ENCODE measurements at regions not wholly inside any gene's neighbourhood (a gene's known extent, or its start where the extent isn't known, plus 50 kb on each side); places are given as distances from the start of the nearest gene placed in this dataset.

DNA sequence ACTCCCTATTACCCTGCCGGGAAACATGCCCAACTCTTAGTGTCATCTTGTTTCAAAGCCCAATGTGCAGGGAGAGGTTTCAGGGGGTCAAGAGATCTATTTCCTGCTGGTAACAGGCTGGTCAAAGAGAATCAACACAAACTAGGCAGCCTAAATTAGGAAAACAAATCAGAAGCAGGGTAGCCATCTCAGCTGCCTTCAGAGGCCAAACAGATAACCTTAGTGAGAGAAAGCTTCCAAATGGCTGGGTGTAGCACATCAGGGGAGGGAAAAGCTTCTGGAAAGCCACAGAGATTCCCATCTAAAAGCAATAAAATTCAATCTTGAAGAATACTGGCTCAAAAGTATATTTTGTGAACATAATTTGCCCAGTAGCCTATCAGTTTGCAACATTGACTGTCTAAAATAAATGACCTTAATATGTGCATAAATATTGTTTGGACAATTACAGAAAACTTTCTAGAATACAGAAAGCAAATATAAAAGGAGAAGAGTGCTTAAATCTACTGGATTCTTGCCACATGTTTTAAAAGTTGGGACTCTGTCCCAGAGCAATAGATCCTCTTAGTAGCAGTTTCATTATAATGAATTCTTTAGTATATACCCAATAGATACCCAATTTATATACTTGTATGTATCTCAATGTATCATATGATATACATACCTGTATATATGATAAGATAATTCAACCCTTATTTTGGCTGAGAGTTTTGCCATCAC is 371.9 kb upstream of the RARB start:
- DNase-seq = no peak

DNA sequence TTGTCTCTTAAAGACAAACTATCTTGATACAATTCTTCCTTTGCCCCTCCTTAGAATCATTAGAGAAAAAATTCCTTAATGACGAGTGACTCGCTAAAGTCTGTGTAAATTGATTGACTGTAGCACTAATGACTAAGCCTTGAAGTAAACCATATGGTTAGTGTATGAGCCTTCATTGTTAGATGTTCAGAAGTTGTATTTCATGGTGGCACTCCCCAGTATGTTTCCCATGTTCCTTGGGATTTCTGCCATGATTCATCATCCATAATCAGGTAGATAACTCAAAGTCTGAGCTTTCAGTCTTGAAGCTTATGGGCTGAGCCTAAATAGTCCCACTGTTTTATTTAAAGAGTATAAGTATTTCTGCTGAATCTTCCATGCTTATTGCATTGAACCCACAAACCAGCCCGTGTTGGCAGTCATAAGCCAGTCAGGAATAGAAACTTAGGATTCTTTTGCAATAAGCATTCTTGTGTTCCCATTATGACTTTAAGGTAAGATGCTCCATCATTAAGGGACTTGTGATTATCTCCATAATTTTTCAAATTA is 371.2 kb upstream of the RARB start:
- no peak for DNase-seq

DNA sequence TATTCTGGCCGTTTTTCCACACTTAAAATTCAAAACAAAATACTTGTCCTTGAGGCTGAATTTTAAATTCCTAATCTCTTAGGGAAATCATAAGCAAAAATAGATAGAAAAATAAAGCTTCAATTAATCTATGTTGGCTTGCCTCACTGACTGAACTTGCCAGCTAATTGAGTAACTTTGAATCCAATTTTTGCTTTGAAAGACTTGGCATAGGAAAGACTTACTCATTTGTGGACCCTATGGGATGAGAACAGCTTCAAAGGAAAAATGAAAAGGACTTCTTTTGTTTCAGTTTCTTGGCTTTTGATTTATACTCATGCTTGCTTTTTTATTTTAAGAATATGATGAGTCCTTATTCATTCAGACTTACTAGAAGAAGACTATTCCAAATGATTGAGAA is 370.7 kb upstream of the RARB start:
- no peak for DNase-seq

DNA sequence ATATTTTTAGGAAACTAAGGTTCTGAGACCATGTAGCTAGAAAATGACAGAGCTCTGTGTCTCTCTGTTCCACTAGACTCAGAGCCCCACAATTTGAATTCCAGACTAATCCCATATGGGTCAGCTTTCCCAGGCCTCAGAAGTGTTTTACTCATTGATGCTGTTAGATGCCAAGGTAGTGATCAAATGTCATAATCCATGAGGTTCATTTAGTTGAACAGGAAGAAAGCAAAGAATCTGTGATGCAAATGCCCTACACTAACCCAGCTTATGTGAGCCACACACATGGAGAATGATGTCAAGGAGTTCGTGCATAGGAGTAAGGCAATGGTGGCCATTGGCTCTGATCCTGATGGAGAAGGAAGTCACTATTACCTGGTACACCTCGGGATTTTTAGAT is 363.4 kb upstream of the RARB start:
- DNase-seq = no peak

GRCh38 chr3:25069970-25070369 is 358.1 kb upstream of the RARB start:
- no peak for DNase-seq

DNA sequence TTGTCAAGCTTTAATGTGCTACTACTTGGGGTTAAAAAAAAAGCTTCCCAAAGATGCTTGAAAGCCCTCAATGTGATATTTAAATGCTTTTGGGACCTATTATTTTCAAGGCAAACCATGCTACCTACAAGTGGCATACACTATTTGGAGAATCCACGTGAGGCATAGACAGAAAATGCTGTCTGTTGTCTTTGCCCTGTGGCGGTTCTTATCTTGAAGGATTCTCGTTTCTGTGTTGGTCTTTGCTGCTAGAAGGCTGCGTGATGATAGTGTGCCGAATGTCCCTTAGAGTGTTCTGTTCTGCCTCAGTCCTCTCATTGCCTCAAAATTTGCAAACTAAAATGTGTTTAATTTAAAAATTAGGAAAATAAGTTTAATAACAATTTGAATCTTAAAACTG is 356.2 kb upstream of the RARB start:
- no peak for DNase-seq

DNA sequence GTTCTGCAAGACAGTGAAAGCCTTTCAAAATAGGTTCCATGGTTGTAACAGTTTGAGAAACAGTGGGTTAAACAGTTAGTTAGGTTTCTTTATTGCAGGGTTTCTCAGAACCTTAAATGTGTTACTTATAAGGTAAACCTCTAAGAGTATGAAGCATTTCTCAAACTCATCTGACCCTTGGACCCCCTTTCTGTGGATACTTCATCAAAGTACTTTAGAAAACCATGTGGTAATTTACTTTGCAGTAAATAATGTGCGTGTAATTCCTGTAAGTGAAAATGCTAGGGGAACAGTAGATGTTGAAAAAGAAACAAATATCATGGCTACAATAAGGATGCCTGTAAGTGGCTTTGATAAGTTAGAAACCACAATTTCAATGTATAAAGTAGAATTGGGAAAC is 354.6 kb upstream of the RARB start:
- no peak for DNase-seq

DNA sequence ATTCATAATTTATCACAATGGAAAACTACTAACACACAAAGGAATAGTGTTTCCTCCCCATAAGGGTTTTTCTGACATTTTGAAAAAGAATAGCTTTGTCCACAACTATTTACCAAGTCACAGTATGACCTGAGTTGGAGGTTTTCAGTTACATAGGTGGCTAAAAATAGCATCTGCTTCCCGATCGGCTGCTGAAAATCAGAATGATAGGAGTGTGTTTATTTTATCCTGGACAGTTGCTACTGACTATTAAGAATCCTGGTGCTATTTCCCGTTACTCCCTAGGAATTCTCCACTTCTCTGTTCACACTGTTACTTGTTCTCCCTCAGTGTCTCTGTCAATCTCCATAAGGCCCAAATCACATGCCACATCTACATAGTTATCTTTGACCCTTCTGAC is 353.9 kb upstream of the RARB start:
- no peak for DNase-seq

DNA sequence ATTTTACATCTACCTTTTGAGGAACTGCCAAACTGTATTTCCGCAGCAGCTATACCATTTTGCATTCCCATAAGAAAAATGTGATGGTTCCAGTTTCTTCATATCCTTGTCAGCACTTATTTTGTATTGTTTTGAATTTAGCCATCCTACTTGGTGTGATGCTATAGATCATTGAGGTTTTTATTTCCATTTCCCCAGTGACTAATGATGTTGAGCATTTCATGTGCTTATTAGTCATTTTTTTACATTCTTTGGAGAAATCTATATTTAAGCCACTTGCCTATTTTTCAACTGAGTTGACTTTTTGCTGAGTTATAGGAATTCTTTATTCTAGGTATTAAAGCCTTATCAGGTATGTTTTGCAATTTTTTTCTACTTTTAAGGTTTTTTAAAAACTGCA is 347.6 kb upstream of the RARB start:
- DNase-seq = no peak

DNA sequence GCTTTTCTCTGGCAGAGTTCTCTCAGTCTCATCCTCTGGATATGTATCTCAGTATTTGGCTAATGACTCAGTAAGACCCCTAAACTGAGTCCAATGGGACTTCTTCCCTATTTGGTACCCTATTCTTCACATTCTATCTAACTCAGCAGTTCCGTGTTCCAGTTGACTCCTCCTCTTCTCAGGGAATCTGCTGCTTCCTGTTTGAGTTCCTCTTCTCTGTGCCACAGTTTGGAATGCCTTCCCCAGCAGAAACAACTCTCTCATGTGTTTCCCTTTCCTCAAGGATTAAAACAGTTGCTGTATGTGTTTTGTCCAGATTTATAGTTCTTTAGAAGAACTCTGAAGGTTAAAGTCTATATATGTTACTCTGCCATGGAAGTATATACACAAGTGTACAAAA is 344.0 kb upstream of the RARB start:
- DNase-seq = no peak

- no peak for DNase-seq
These were observed 341.3 kb upstream of the RARB start for GRCh38 chr3:25086721-25087120.

DNA sequence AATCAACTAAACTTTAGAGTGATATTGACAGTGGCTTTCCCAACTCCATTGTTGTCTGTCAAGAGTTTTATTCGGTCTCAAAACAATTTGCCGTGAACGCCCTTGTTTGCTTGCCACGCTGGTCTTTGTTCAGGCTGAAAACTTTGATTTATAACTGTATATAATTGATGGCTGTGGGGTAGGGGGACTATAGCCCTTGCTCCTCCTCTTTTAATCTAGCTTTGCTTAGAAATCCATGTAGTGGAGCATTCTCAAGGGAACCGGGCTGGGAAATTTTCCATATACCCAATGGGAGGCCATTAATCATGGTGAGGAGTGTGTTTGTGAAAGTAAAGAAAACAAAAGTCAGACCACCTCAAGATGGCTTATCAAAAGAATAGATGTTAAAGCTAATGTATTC is 339.8 kb upstream of the RARB start:
- DNase-seq = no peak

- no peak for DNase-seq
These were observed 337.2 kb upstream of the RARB start for GRCh38 chr3:25090698-25091453.

DNA sequence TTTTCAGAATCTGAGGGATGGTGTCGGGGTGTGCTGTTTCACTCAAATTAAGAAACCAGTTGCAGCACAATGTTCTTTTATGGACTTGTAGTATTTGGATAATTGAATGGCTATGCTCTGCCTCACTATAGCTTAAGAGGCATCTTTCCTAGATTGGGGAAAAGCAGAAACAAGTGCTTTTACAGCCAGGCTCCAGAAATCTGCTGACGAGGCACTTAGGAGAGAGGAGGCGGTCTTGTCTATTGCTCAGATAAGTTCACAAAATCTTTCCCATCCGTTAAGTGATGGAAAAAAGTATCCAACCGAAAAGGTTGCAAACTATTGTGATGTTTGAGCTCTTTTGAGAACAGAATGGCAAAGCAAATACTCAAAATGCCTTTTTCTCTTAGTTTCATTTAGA is 336.1 kb upstream of the RARB start:
- no peak for DNase-seq

- DNase-seq = no peak
These were observed 333.0 kb upstream of the RARB start for GRCh38 chr3:25094932-25095685.

DNA sequence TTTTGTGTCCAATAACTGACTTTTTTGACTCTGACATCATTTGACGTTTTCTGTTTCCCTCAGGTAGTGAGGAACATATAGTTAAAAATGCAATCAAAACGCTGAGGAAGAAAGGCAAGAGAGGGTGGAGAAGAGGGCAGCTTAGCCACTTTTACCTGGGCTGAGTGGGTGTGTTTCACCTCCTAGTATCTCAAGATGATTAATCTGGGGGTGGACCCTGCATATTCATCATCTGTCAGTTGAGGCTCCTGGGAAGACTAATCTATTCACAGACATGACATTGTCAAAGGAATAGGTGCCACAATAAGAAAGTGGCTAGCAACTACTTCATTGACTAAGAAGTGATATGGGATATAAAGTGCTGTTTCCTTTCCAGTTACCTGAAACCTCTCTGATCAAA is 331.5 kb upstream of the RARB start:
- no peak for DNase-seq

GRCh38 chr3:25097023-25097422 is 331.0 kb upstream of the RARB start:
- DNase-seq = no peak

DNA sequence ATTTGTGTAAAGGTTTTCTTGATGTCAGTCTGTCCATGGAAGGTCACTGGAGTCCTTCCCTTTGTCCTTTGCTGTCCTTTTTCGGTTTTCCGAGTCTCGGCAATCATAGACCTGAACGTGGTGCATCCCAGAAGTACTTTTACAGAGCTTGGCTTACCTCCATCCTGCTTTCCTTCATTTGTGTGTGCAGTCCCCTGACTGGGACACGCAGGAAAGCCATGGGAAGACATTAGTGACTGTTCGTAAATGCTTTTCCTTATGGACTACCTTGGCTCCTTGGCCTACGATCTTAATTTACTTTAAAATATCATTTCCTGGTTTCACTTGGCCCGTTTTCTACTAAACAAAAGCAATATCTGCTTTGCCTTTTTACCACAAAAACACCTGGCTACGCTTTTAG is 328.4 kb upstream of the RARB start:
- no peak for DNase-seq

DNA sequence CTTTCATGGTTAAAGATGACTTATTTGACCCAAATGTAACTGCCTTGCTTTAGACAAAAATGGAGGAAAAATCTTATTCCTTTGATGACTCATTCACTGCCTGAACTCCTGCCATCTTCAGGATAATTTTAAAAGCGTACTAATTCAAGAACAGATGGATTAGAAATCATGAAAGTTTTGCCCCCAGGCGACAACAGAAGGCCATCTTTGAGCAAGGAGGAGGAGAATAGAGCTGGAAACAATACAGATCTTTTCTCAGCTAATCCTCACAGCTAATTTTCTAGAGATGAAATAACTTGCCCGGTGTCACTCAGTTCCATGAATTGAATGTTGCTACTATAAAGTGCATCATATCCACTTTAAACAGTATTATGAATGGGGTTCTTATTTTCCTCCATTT is 324.7 kb upstream of the RARB start:
- no peak for DNase-seq

- no peak for DNase-seq
These were observed 320.0 kb upstream of the RARB start for GRCh38 chr3:25107918-25108617.

DNA sequence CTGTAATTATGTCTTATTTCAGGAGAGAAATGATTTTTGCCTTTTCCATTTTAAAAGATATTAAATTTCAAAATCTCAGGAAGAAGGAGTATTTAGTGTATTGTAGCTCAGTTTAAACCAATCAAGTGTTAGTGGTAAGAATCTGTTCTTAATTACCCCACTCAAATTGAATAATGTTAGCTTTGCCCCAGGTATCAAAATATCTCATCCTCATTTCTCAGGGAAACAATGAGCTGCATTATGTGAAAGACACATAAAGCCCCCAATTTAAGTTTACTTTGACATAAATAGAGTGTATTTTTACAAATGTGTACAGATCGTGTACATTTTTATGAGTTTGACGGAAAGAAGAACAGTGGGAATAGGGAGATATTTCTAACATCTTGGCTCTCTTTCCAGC is 317.4 kb upstream of the RARB start:
- no peak for DNase-seq

- no peak for DNase-seq
These were observed 314.2 kb upstream of the RARB start for GRCh38 chr3:25113891-25114290.

- DNase-seq = no peak
These were observed 313.5 kb upstream of the RARB start for GRCh38 chr3:25114532-25114931.
